Liver (tissue), 8 donors: ENCODE measurements at regions not wholly inside any gene's neighbourhood (a gene's known extent, or its start where the extent isn't known, plus 50 kb on each side); places are given as distances from the start of the nearest gene placed in this dataset.

ENCODE experiments used
- DNase-seq: peaks from one replicate; pipeline ENCODE4 v3.0.0-alpha.2; 2017; ENCODE audit warnings: low spot score
- H3K27ac ChIP-seq, 2 donors: one replicate each; pipeline ENCODE4 v1.7.0; 2013; ENCODE audit warnings: inconsistent platforms in 2 of 2, low read length in 2 of 2, control low read depth in 1 of 2, low read depth in 1 of 2, mild to moderate bottlenecking in 1 of 2
- H3K27me3 ChIP-seq, 4 donors: one replicate each; pipeline versions ENCODE4 v1.6.1 to v1.7.0; 2013; ENCODE audit warnings: low read length in 3 of 4, inconsistent platforms in 1 of 4, mild to moderate bottlenecking in 1 of 4, moderate library complexity in 1 of 4; ENCODE audit not compliant: control insufficient read depth in 4 of 4, insufficient read depth in 4 of 4
- H3K36me3 ChIP-seq, 4 donors: one replicate each; pipeline versions ENCODE4 v1.6.1 to v1.7.0; 2013; ENCODE audit warnings: low read length in 3 of 4, mild to moderate bottlenecking in 3 of 4, low read depth in 1 of 4, moderate library complexity in 1 of 4; ENCODE audit not compliant: control insufficient read depth in 4 of 4, insufficient read depth in 3 of 4
- H3K4me1 ChIP-seq, 4 donors: one replicate each; pipeline versions ENCODE4 v1.6.1 to v1.7.0; 2013; ENCODE audit warnings: low read length in 3 of 4, mild to moderate bottlenecking in 3 of 4, moderate library complexity in 1 of 4; ENCODE audit not compliant: control insufficient read depth in 4 of 4, insufficient read depth in 4 of 4
- H3K4me3 ChIP-seq, 3 donors: one replicate each; pipeline versions ENCODE4 v1.6.1 to v1.7.0; 2013; ENCODE audit warnings: low read length in 3 of 3, control low read depth in 1 of 3, low read depth in 1 of 3, mild to moderate bottlenecking in 1 of 3
- H3K9ac ChIP-seq, 2 donors: one replicate each; pipeline ENCODE4 v1.7.0; 2013; ENCODE audit warnings: low read length in 2 of 2, mild to moderate bottlenecking in 2 of 2, moderate library complexity in 2 of 2, control low read depth in 1 of 2, low read depth in 1 of 2
- H3K9me3 ChIP-seq, 4 donors: one replicate each; pipeline versions ENCODE4 v1.6.1 to v1.7.0; 2013; ENCODE audit warnings: low read length in 3 of 4; ENCODE audit not compliant: control insufficient read depth in 4 of 4
- ATF3 ChIP-seq: IDR thresholded peaks from 2 replicates; pipeline ENCODE4 v1.6.1; 2016; ENCODE audit warnings: antibody characterized with exemption
- CTCF ChIP-seq: fragments of 150-350 bp; IDR thresholded peaks from 2 replicates; pipeline ENCODE4 v1.5.1; 2017; ENCODE audit warnings: improper control_type of control experiment, low read depth, low read length; ENCODE audit not compliant: missing input control
- EGR1 ChIP-seq, 2 donors: IDR thresholded peaks; 2 replicates each; pipeline ENCODE4 v1.6.1; 2016 to 2018; ENCODE audit warnings: antibody characterized with exemption in 2 of 2, low read depth in 2 of 2
- FOXA1 ChIP-seq: IDR thresholded peaks from 2 replicates; pipeline ENCODE4 v1.6.1; 2016; ENCODE audit warnings: antibody characterized with exemption
- FOXA2 ChIP-seq: IDR thresholded peaks from 2 replicates; pipeline ENCODE4 v1.6.1; 2016; ENCODE audit warnings: antibody characterized with exemption
- GABPA ChIP-seq, 2 donors: IDR thresholded peaks in 1 of 2; conservative IDR thresholded peaks in 1 of 2; 2 replicates each; pipeline ENCODE4 v1.6.1; 2016; ENCODE audit warnings: antibody characterized with exemption in 2 of 2, mild to moderate bottlenecking in 1 of 2, moderate library complexity in 1 of 2
- HNF4A ChIP-seq, 2 donors: conservative IDR thresholded peaks; 2 replicates each; pipeline ENCODE4 v1.6.1; 2016; ENCODE audit warnings: antibody characterized with exemption in 2 of 2, mild to moderate bottlenecking in 2 of 2
- JUND ChIP-seq, 2 donors: IDR thresholded peaks; 2 replicates each; pipeline ENCODE4 v1.6.1; 2016; ENCODE audit warnings: antibody characterized with exemption in 2 of 2
- MAX ChIP-seq: IDR thresholded peaks from 2 replicates; pipeline ENCODE4 v1.6.1; 2016; ENCODE audit warnings: antibody characterized with exemption
- NR2F2 ChIP-seq: IDR thresholded peaks from 2 replicates; pipeline ENCODE4 v1.6.1; 2016; ENCODE audit warnings: antibody characterized with exemption
- RAD21 ChIP-seq, 2 donors: IDR thresholded peaks; 2 replicates each; pipeline ENCODE4 v1.6.1; 2016; ENCODE audit warnings: antibody characterized with exemption in 2 of 2, mild to moderate bottlenecking in 2 of 2
- SP1 ChIP-seq: IDR thresholded peaks from 2 replicates; pipeline ENCODE4 v1.6.1; 2018; ENCODE audit warnings: antibody characterized with exemption, mild to moderate bottlenecking
- WGBS: extraction: QIAGEN DNeasy Blood & Tissue Kit; methylation state at CpG from one replicate; pipeline ENCODE4 v1.1.7; 2013; 5-methylcytosine and 5-hydroxymethylcytosine counted together
- TF ChIP-seq, protein P1 (sequence below): IDR thresholded peaks from 2 replicates; pipeline ENCODE4 v1.6.1; 2016; ENCODE audit warnings: antibody characterized with exemption, mild to moderate bottlenecking
- donor health status: healthy.
- donor health status: healthy.
- donor health status: healthy.
- donor health status: healthy.
- donor health status: healthy.

DNA sequence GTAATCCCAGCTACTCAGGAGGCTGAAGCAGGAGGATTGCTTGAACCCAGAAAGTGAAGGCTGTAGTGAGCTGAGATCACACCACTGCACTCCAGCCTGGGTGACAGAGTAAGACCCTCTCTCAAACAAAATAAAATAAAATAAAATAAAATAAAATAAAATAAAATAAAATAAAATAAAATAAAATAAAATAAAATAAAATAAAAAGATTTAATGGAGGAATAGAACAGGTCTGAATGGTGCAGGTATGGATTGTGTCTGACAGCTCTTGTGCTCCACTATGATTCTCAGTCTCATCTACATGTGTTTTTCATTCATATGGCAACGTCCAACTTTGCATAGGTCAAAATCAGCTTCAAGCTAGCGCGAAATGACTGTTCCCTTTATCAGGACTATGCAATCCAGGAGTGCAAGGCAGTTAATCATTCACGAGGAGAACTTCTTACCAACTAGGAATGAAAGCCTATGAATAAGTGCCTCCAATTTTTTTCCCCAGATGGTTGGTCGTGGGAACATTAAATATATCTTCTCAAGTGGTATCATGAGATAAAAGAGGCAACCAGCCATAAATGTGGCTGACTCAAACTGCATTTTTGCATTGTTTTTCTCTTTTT, 1392.3 kb upstream of the CDH9 start:
- no peak overlapping the region for H3K4me3 ChIP-seq
- no peaks in the 10 kb centered on the region for H3K27me3 ChIP-seq
- WGBS, result 51% methylated on average over 5 of the region's 5 CpGs
- no peak overlapping the region for H3K9ac ChIP-seq
- H3K27ac ChIP-seq, result no peak overlapping the region
- no peaks in the 10 kb centered on the region for H3K36me3 ChIP-seq
- no peak for DNase-seq
- H3K9me3 ChIP-seq, result no peaks in the 10 kb centered on the region
- TF ChIP-seq FOXA2 (no peak), GABPA (IDR thresholded peaks at IDR 0.05 in 1 of 2, conservative IDR thresholded peaks at IDR 0.05 in 1 of 2) (no peak), JUND (IDR thresholded peaks at IDR 0.05) (no peak), FOXA1 (no peak), SP1 (no peak), ATF3 (no peak), RAD21 (IDR thresholded peaks at IDR 0.05) (no peak), HNF4A (conservative IDR thresholded peaks at IDR 0.05) (no peak), EGR1 (IDR thresholded peaks at IDR 0.05; ENCODE audit: low read depth in 2 of 2) (no peak), MAX (no peak), CTCF (no peak)
- TF ChIP-seq, protein P1, sequence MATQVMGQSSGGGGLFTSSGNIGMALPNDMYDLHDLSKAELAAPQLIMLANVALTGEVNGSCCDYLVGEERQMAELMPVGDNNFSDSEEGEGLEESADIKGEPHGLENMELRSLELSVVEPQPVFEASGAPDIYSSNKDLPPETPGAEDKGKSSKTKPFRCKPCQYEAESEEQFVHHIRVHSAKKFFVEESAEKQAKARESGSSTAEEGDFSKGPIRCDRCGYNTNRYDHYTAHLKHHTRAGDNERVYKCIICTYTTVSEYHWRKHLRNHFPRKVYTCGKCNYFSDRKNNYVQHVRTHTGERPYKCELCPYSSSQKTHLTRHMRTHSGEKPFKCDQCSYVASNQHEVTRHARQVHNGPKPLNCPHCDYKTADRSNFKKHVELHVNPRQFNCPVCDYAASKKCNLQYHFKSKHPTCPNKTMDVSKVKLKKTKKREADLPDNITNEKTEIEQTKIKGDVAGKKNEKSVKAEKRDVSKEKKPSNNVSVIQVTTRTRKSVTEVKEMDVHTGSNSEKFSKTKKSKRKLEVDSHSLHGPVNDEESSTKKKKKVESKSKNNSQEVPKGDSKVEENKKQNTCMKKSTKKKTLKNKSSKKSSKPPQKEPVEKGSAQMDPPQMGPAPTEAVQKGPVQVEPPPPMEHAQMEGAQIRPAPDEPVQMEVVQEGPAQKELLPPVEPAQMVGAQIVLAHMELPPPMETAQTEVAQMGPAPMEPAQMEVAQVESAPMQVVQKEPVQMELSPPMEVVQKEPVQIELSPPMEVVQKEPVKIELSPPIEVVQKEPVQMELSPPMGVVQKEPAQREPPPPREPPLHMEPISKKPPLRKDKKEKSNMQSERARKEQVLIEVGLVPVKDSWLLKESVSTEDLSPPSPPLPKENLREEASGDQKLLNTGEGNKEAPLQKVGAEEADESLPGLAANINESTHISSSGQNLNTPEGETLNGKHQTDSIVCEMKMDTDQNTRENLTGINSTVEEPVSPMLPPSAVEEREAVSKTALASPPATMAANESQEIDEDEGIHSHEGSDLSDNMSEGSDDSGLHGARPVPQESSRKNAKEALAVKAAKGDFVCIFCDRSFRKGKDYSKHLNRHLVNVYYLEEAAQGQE, result no peak
- no peaks in the 10 kb centered on the region for H3K4me1 ChIP-seq

DNA sequence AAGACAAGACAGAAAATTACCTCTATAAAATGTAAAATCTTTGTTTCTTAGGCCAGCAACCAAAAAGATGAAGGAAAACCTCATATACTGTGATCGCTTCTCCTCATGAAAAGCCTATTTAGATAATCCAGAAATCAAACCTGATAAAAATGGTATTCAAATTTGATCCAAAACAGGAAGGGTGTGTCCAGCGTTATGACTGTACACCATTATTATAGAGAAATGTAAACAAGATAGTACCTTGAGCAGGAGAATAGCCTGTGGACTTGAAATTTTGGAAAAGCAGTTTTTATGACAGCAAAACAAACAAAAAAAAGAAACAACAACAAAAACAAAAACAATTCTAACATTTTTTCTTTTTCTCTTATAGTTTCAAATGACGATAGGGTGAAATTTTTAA, 1382.8 kb upstream of the CDH9 start:
- H3K9me3 ChIP-seq, result no peaks in the 10 kb centered on the region
- no peak for DNase-seq
- H3K36me3 ChIP-seq, result no peaks in the 10 kb centered on the region
- no peak overlapping the region for H3K9ac ChIP-seq
- H3K4me3 ChIP-seq, result no peak overlapping the region
- no peaks in the 10 kb centered on the region for H3K27me3 ChIP-seq
- H3K27ac ChIP-seq, result no peak overlapping the region
- WGBS, result 66% methylated on average over 3 of the region's 3 CpGs
- no peak for TF ChIP-seq NR2F2
- TF ChIP-seq JUND (IDR thresholded peaks at IDR 0.05), result no peak
- TF ChIP-seq FOXA1, result no peak
- TF ChIP-seq RAD21 (IDR thresholded peaks at IDR 0.05), result no peak
- TF ChIP-seq CTCF, result no peak
- TF ChIP-seq GABPA (IDR thresholded peaks at IDR 0.05 in 1 of 2, conservative IDR thresholded peaks at IDR 0.05 in 1 of 2), result no peak
- TF ChIP-seq ATF3, result no peak
- TF ChIP-seq, protein P1, result no peak
- no peaks in the 10 kb centered on the region for H3K4me1 ChIP-seq
